ENCODE measurements at regions not wholly inside any gene's neighbourhood (a gene's known extent, or its start where the extent isn't known, plus 50 kb on each side); places are given as distances from the start of the nearest gene placed in this dataset.

DNA sequence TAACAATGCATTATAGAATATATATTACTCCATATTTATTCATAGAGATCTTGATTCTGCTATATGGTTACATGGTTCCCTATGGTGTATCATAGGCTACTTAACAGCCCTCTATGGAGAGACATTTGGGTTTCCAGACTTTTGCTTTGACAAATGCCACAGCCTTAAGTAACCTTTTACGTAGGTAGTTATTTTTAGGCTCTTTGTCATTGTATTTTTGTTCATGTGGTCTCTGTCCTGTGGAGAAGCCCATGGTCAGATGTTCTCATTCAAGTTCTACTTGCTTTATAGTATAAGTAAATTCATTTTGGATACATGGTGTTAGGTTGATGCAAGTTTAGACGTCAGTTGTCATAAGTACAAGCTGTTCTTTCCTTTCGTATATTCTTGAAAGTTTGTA, 275.2 kb upstream of the THSD7B start:
- no peak for TF ChIP-seq CTCF (IDR thresholded peaks at IDR 0.05; ENCODE audit: low read depth, low read length, missing control alignments)
- no peak overlapping the region for H3K4me3 ChIP-seq (replicated peaks; ENCODE audit: low read depth, low read length)
- no peak for DNase-seq (ENCODE audit: extremely low read depth, low read depth)

- no peak overlapping the region for H3K4me3 ChIP-seq (replicated peaks; ENCODE audit: low read depth, low read length)
- no peak for TF ChIP-seq CTCF (IDR thresholded peaks at IDR 0.05; ENCODE audit: low read depth, low read length, missing control alignments)
- no peak for DNase-seq (ENCODE audit: extremely low read depth, low read depth)
Observed at GRCh38 chr2:136487421-136487820, 277.9 kb upstream of the THSD7B start.

DNA sequence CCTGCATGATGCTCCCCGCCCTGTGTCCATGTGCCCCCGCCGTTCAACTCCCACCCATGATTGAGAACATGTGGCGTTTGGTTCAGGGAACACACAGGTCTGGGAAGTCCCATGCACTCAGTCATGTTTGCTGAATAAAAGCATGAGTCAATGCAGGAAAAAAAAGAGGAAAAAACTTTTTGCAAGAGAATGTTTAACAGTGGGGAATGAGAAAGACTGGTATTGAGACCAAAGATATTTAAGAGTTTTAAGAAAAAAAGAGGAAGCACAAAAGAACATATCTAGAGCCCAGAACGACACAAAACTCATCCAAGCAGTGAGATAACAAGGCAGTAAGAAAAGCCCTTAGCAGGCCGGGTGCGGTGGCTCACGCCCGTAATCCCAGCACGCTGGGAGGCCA, 279.2 kb upstream of the THSD7B start:
- no peak for TF ChIP-seq CTCF (IDR thresholded peaks at IDR 0.05; ENCODE audit: low read depth, low read length, missing control alignments)
- no peak for DNase-seq (ENCODE audit: extremely low read depth, low read depth)
- no peak overlapping the region for H3K4me3 ChIP-seq (replicated peaks; ENCODE audit: low read depth, low read length)

GRCh38 chr2:136482966-136483365, 282.4 kb upstream of the THSD7B start:
- TF ChIP-seq CTCF (IDR thresholded peaks at IDR 0.05; ENCODE audit: low read depth, low read length, missing control alignments) = no peak
- no peak overlapping the region for H3K4me3 ChIP-seq (replicated peaks; ENCODE audit: low read depth, low read length)
- no peak for DNase-seq (ENCODE audit: extremely low read depth, low read depth)

- no peak overlapping the region for H3K4me3 ChIP-seq (replicated peaks; ENCODE audit: low read depth, low read length)
- DNase-seq (ENCODE audit: extremely low read depth, low read depth) = no peak
- no peak for TF ChIP-seq CTCF (IDR thresholded peaks at IDR 0.05; ENCODE audit: low read depth, low read length, missing control alignments)
Observed at GRCh38 chr2:136482006-136482405, 283.3 kb upstream of the THSD7B start.

- no peak for TF ChIP-seq CTCF (IDR thresholded peaks at IDR 0.05; ENCODE audit: low read depth, low read length, missing control alignments)
- H3K4me3 ChIP-seq (replicated peaks; ENCODE audit: low read depth, low read length) = no peak overlapping the region
- no peak for DNase-seq (ENCODE audit: extremely low read depth, low read depth)
Observed at GRCh38 chr2:136479696-136480095, 285.6 kb upstream of the THSD7B start.

- no peak for DNase-seq (ENCODE audit: extremely low read depth, low read depth)
- TF ChIP-seq CTCF (IDR thresholded peaks at IDR 0.05; ENCODE audit: low read depth, low read length, missing control alignments) = no peak
- H3K4me3 ChIP-seq (replicated peaks; ENCODE audit: low read depth, low read length) = no peak overlapping the region
Observed at GRCh38 chr2:136468799-136469369, 296.5 kb upstream of the THSD7B start.

Data from HFF-Myc (cell line).